ENCODE measurements at regions not wholly inside any gene's neighbourhood (a gene's known extent, or its start where the extent isn't known, plus 50 kb on each side); places are given as distances from the start of the nearest gene placed in this dataset.

DNA sequence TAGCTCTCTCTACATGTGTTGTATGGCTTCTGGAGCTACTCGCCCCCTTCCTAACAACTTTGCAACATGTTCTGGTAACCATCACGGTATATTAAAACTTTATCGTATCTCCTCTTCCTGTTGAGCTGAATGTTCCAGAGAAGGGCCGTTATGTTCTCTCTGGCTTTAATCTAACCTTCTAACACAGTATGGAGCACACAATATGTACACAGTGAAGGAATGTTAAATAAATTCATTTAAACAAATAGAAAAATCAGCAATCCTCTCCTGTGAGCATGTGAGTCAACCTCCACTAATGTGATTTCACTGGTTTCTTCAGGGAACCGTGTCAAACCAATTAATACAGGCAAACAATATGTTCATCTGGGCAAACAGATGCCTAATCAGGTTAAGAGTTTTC lies 319.5 kb upstream of the OR4E1 start:
- no peaks in the 10 kb centered on the region for H3K4me1 ChIP-seq (ENCODE audit: control insufficient read depth, low read length)
- H4K20me1 ChIP-seq (ENCODE audit: control insufficient read depth, insufficient read depth, low read depth, low read length), result no peaks in the 10 kb centered on the region
- H3K79me2 ChIP-seq (ENCODE audit: control insufficient read depth, low read length), result no peaks in the 10 kb centered on the region
- H3K9me3 ChIP-seq (ENCODE audit: control insufficient read depth, insufficient read depth, low read length), result no peaks in the 10 kb centered on the region
- H3K36me3 ChIP-seq (ENCODE audit: control insufficient read depth, low read length), result no peaks in the 10 kb centered on the region
- H3K27ac ChIP-seq (ENCODE audit: low read depth, low read length), result no peak overlapping the region
- H3F3A ChIP-seq (ENCODE audit: control insufficient read depth, insufficient read depth), result no peaks in the 10 kb centered on the region
- TF ChIP-seq, protein P1, sequence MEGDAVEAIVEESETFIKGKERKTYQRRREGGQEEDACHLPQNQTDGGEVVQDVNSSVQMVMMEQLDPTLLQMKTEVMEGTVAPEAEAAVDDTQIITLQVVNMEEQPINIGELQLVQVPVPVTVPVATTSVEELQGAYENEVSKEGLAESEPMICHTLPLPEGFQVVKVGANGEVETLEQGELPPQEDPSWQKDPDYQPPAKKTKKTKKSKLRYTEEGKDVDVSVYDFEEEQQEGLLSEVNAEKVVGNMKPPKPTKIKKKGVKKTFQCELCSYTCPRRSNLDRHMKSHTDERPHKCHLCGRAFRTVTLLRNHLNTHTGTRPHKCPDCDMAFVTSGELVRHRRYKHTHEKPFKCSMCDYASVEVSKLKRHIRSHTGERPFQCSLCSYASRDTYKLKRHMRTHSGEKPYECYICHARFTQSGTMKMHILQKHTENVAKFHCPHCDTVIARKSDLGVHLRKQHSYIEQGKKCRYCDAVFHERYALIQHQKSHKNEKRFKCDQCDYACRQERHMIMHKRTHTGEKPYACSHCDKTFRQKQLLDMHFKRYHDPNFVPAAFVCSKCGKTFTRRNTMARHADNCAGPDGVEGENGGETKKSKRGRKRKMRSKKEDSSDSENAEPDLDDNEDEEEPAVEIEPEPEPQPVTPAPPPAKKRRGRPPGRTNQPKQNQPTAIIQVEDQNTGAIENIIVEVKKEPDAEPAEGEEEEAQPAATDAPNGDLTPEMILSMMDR (IDR thresholded peaks at IDR 0.05; ENCODE audit: low read depth, low read length, poor library complexity, severe bottlenecking), result no peak
- no peak for TF ChIP-seq EZH2phosphoT487 (IDR thresholded peaks at IDR 0.05; ENCODE audit: borderline replicate concordance, low read length)
- no peak overlapping the region for H3K4me3 ChIP-seq (ENCODE audit: low read length)
- H3K9me2 ChIP-seq (replicated peaks; ENCODE audit: control insufficient read depth, low read length), result no peaks in the 10 kb centered on the region
- 0 out of 2 replicates have a peak, but pooled peaks cover 4% of the 10 kb centered on the region for H3K27me3 ChIP-seq (ENCODE audit: control insufficient read depth, low read length)
- no peak overlapping the region for H3K4me2 ChIP-seq (ENCODE audit: low read length)

DNA sequence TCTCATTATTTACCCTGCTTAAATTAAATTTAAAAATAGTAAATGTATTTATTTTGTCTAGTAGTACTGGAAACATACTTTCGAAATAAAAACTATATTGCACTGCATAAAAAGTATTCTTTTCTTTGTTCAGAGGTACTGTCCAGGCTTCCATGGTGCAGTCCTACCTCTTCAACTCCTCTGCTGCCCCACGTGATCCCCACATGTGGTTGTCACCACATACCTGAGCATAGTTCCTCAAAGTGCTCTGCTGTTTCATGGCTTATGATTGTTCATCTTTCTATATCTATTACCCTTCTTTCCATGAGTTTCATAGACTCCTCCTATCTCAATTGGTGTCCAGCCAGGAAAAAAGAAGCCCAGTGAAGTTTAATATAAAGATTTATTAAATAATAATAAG lies 317.5 kb upstream of the OR4E1 start:
- Histone ChIP-seq H3K79me2 (ENCODE audit: control insufficient read depth, low read length) (no peaks in the 10 kb centered on the region), H3K4me2 (ENCODE audit: low read length) (no peak overlapping the region), H3F3A (ENCODE audit: control insufficient read depth, insufficient read depth) (no peaks in the 10 kb centered on the region), H3K4me1 (ENCODE audit: control insufficient read depth, low read length) (no peaks in the 10 kb centered on the region), H3K36me3 (ENCODE audit: control insufficient read depth, low read length) (no peaks in the 10 kb centered on the region), H3K9me2 (replicated peaks; ENCODE audit: control insufficient read depth, low read length) (no peaks in the 10 kb centered on the region), H3K27ac (ENCODE audit: low read depth, low read length) (no peak overlapping the region), H3K27me3 (ENCODE audit: control insufficient read depth, low read length) (peaks cover 12% of the 10 kb centered on the region), H3K4me3 (ENCODE audit: low read length) (no peak overlapping the region), H3K9me3 (ENCODE audit: control insufficient read depth, insufficient read depth, low read length) (no peaks in the 10 kb centered on the region), H4K20me1 (ENCODE audit: control insufficient read depth, insufficient read depth, low read depth, low read length) (no peaks in the 10 kb centered on the region)
- TF ChIP-seq, protein P1 (IDR thresholded peaks at IDR 0.05; ENCODE audit: low read depth, low read length, poor library complexity, severe bottlenecking), result no peak
- no peak for TF ChIP-seq EZH2phosphoT487 (IDR thresholded peaks at IDR 0.05; ENCODE audit: borderline replicate concordance, low read length)

DNA sequence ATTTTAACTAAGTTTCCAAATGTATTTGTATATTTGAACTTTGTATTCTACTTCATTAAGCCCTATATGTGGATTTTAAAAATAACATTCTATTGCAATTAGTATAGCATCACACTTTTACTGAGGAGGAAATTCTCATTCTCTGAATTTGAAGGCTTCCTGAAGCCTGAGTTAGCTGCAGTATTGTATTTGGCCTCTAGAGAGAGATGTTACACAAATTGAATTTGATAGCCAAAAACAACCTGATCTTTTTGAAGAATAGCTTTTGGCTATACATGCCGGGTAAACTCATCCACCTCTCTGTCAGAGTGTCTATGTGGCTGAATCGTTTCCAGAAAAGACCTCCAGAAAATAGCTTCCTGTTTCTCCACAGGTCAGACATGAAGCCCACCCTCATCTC lies 316.5 kb upstream of the OR4E1 start:
- Histone ChIP-seq H3K27me3 (ENCODE audit: control insufficient read depth, low read length) (peaks cover 12% of the 10 kb centered on the region), H3K4me2 (ENCODE audit: low read length) (no peak overlapping the region), H3K4me3 (ENCODE audit: low read length) (no peak overlapping the region), H3K9me3 (ENCODE audit: control insufficient read depth, insufficient read depth, low read length) (no peaks in the 10 kb centered on the region), H3K36me3 (ENCODE audit: control insufficient read depth, low read length) (no peaks in the 10 kb centered on the region), H3K79me2 (ENCODE audit: control insufficient read depth, low read length) (no peaks in the 10 kb centered on the region), H3K27ac (ENCODE audit: low read depth, low read length) (no peak overlapping the region), H3F3A (ENCODE audit: control insufficient read depth, insufficient read depth) (no peaks in the 10 kb centered on the region), H4K20me1 (ENCODE audit: control insufficient read depth, insufficient read depth, low read depth, low read length) (no peaks in the 10 kb centered on the region), H3K4me1 (ENCODE audit: control insufficient read depth, low read length) (no peaks in the 10 kb centered on the region), H3K9me2 (replicated peaks; ENCODE audit: control insufficient read depth, low read length) (no peaks in the 10 kb centered on the region)
- TF ChIP-seq EZH2phosphoT487 (IDR thresholded peaks at IDR 0.05; ENCODE audit: borderline replicate concordance, low read length), result no peak
- TF ChIP-seq, protein P1 (IDR thresholded peaks at IDR 0.05; ENCODE audit: low read depth, low read length, poor library complexity, severe bottlenecking), result peak; percentile 65

DNA sequence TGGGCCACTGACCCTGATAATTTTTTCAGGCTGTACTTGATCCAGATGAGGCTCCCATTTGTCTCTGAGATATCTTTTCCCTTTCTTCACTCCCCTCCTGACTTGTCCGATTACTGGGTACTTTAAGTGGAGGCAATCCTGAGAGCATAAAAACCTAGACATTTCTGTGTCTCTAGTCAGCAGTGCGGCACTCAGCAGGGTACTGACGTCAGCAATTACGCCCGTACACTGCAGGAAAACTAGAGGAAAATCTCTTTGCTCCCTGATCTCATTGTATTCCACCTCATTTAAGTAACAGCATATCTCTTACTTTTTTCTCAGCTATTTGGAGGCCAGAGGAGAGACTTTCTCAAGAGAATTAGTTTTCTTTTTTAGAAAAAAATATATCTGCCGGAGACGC lies 315.5 kb upstream of the OR4E1 start:
- no peaks in the 10 kb centered on the region for H3K36me3 ChIP-seq (ENCODE audit: control insufficient read depth, low read length)
- no peak overlapping the region for H3K27ac ChIP-seq (ENCODE audit: low read depth, low read length)
- H3K9me2 ChIP-seq (replicated peaks; ENCODE audit: control insufficient read depth, low read length), result no peaks in the 10 kb centered on the region
- H3K4me1 ChIP-seq (ENCODE audit: control insufficient read depth, low read length), result no peaks in the 10 kb centered on the region
- no peak for TF ChIP-seq EZH2phosphoT487 (IDR thresholded peaks at IDR 0.05; ENCODE audit: borderline replicate concordance, low read length)
- TF ChIP-seq, protein P1 (IDR thresholded peaks at IDR 0.05; ENCODE audit: low read depth, low read length, poor library complexity, severe bottlenecking), result no peak
- H4K20me1 ChIP-seq (ENCODE audit: control insufficient read depth, insufficient read depth, low read depth, low read length), result no peaks in the 10 kb centered on the region
- H3K9me3 ChIP-seq (ENCODE audit: control insufficient read depth, insufficient read depth, low read length), result no peaks in the 10 kb centered on the region
- no peak overlapping the region for H3K4me3 ChIP-seq (ENCODE audit: low read length)
- H3F3A ChIP-seq (ENCODE audit: control insufficient read depth, insufficient read depth), result no peaks in the 10 kb centered on the region
- H3K4me2 ChIP-seq (ENCODE audit: low read length), result no peak overlapping the region
- peaks cover 8% of the 10 kb centered on the region for H3K27me3 ChIP-seq (ENCODE audit: control insufficient read depth, low read length)
- H3K79me2 ChIP-seq (ENCODE audit: control insufficient read depth, low read length), result no peaks in the 10 kb centered on the region

All from DOHH2 (cell line).